Esophagus squamous epithelium (tissue), 4 donors: ENCODE measurements at regions not wholly inside any gene's neighbourhood (a gene's known extent, or its start where the extent isn't known, plus 50 kb on each side); places are given as distances from the start of the nearest gene placed in this dataset.

Source experiments
- CTCF ChIP-seq, 6 experiments: fragments of 450-650 bp in 4 of 6; fragments of 200-600 bp in 2 of 6; sonication (generic) in 2 of 6; IDR thresholded peaks; one replicate each; pipeline ENCODE4 v1.5.1; 2016 to 2019; ENCODE audit warnings: antibody characterized with exemption in 6 of 6, mild to moderate bottlenecking in 4 of 6, moderate library complexity in 4 of 6
- POLR2A ChIP-seq, 4 donors: fragments of 450-650 bp; IDR thresholded peaks; one replicate each; pipeline ENCODE4 v1.6.1; 2017; ENCODE audit warnings: antibody characterized with exemption in 4 of 4, mild to moderate bottlenecking in 4 of 4, moderate library complexity in 3 of 4

- TF ChIP-seq CTCF (IDR thresholded peaks at IDR 0.05) = no peak
- no peak for TF ChIP-seq POLR2A (IDR thresholded peaks at IDR 0.05)
Measured at GRCh38 chr13:83798731-83799130, 83.5 kb downstream of the SLITRK1 start.
